Right atrium auricular region (tissue), 2 donors: ENCODE measurements at regions not wholly inside any gene's neighbourhood (a gene's known extent, or its start where the extent isn't known, plus 50 kb on each side); places are given as distances from the start of the nearest gene placed in this dataset.

Experiments used
- DNase-seq: peaks from one replicate; pipeline ENCODE4 v3.0.0-alpha.2; 2019; ENCODE audit warnings: low spot score
- H3K27ac ChIP-seq, 2 donors: fragments of 200-600 bp; sonication (generic); 1 replicate in 1 of 2; 2 replicates in 1 of 2; pipeline ENCODE4 v1.5.1; 2016 to 2019
- H3K27me3 ChIP-seq, 2 donors: fragments of 200-600 bp; sonication (generic); one replicate each; pipeline versions ENCODE4 v1.5.1 to v1.6.0; 2017 to 2019
- H3K36me3 ChIP-seq: fragments of 200-600 bp; sonication (generic); one replicate; pipeline ENCODE4 v1.5.1; 2016
- H3K4me1 ChIP-seq, 2 donors: fragments of 200-600 bp; sonication (generic); one replicate each; pipeline versions ENCODE4 v1.5.1 to v1.6.0; 2017 to 2019
- H3K4me3 ChIP-seq, 2 donors: fragments of 200-600 bp; sonication (generic); 1 replicate in 1 of 2; 2 replicates in 1 of 2; pipeline ENCODE4 v1.5.1; 2017 to 2019; ENCODE audit warnings: mild to moderate bottlenecking in 1 of 2, moderate library complexity in 1 of 2
- H3K9me3 ChIP-seq, 2 donors: fragments of 200-600 bp; sonication (generic); one replicate each; pipeline ENCODE4 v1.5.1; 2019
- TF ChIP-seq, protein P1 (sequence below), 2 donors: fragments of 200-600 bp; sonication (generic); IDR thresholded peaks; one replicate each; pipeline ENCODE4 v1.5.1; 2019; ENCODE audit warnings: antibody characterized with exemption in 2 of 2

DNA sequence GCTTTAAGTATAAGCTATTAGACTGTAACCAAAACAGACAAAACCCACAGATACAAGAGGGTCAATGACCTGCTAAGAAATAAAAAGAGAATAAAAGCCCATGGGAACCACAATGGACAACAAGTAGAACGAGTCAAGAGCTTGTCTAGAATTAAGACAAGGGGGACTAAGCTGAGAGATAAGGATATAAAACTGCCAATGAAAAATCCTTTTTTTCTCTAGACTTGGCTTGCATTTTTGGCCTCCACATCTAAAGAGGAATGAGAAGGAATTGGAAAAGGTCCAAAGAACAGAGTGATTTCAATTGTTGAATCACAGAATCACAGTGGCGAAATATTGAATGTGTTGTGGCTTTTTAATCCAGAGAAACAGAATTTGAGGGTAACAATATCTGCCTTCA, 135.7 kb downstream of the QDPR start:
- H3K9me3 ChIP-seq: no peaks in the 10 kb centered on the region
- H3K27me3 ChIP-seq: no peaks in the 10 kb centered on the region
- TF ChIP-seq, protein P1, sequence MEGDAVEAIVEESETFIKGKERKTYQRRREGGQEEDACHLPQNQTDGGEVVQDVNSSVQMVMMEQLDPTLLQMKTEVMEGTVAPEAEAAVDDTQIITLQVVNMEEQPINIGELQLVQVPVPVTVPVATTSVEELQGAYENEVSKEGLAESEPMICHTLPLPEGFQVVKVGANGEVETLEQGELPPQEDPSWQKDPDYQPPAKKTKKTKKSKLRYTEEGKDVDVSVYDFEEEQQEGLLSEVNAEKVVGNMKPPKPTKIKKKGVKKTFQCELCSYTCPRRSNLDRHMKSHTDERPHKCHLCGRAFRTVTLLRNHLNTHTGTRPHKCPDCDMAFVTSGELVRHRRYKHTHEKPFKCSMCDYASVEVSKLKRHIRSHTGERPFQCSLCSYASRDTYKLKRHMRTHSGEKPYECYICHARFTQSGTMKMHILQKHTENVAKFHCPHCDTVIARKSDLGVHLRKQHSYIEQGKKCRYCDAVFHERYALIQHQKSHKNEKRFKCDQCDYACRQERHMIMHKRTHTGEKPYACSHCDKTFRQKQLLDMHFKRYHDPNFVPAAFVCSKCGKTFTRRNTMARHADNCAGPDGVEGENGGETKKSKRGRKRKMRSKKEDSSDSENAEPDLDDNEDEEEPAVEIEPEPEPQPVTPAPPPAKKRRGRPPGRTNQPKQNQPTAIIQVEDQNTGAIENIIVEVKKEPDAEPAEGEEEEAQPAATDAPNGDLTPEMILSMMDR (IDR thresholded peaks at IDR 0.05): no peak
- no peaks in the 10 kb centered on the region for H3K36me3 ChIP-seq
- H3K4me1 ChIP-seq: peaks cover 0 to 7% of the 10 kb centered on the region in 2 donors
- no peak overlapping the region for H3K27ac ChIP-seq
- no peak for DNase-seq
- H3K4me3 ChIP-seq: no peak overlapping the region

- TF ChIP-seq, protein P1 (IDR thresholded peaks at IDR 0.05): no peak
- Histone ChIP-seq H3K4me3 (no peak overlapping the region), H3K9me3 (no peaks in the 10 kb centered on the region), H3K27ac (no peak overlapping the region), H3K36me3 (no peaks in the 10 kb centered on the region), H3K4me1 (peaks cover 0 to 7% of the 10 kb centered on the region in 2 donors), H3K27me3 (no peaks in the 10 kb centered on the region)
- DNase-seq: no peak
Observed at GRCh38 chr4:17373666-17374065, 138.2 kb downstream of the QDPR start.

GRCh38 chr4:17370818-17371217, 141.1 kb downstream of the QDPR start:
- Histone ChIP-seq H3K36me3 (no peaks in the 10 kb centered on the region), H3K9me3 (no peaks in the 10 kb centered on the region), H3K27ac (no peak overlapping the region), H3K4me1 (peaks cover 0 to 1% of the 10 kb centered on the region in 2 donors), H3K4me3 (no peak overlapping the region), H3K27me3 (no peaks in the 10 kb centered on the region)
- TF ChIP-seq, protein P1 (IDR thresholded peaks at IDR 0.05): no peak
- no peak for DNase-seq

- no peak overlapping the region for H3K27ac ChIP-seq
- no peak overlapping the region for H3K4me3 ChIP-seq
- TF ChIP-seq, protein P1 (IDR thresholded peaks at IDR 0.05): no peak
- DNase-seq: no peak
- no peaks in the 10 kb centered on the region for H3K9me3 ChIP-seq
- no peaks in the 10 kb centered on the region for H3K4me1 ChIP-seq
- no peaks in the 10 kb centered on the region for H3K36me3 ChIP-seq
- H3K27me3 ChIP-seq: no peaks in the 10 kb centered on the region
Observed at GRCh38 chr4:17368408-17368807, 143.5 kb downstream of the QDPR start.

- TF ChIP-seq, protein P1 (IDR thresholded peaks at IDR 0.05): no peak
- Histone ChIP-seq H3K4me3 (no peak overlapping the region), H3K27ac (no peak overlapping the region), H3K27me3 (no peaks in the 10 kb centered on the region), H3K9me3 (no peaks in the 10 kb centered on the region), H3K36me3 (no peaks in the 10 kb centered on the region), H3K4me1 (no peaks in the 10 kb centered on the region)
- no peak for DNase-seq
Observed at GRCh38 chr4:17367201-17367600, 144.7 kb downstream of the QDPR start.

DNA sequence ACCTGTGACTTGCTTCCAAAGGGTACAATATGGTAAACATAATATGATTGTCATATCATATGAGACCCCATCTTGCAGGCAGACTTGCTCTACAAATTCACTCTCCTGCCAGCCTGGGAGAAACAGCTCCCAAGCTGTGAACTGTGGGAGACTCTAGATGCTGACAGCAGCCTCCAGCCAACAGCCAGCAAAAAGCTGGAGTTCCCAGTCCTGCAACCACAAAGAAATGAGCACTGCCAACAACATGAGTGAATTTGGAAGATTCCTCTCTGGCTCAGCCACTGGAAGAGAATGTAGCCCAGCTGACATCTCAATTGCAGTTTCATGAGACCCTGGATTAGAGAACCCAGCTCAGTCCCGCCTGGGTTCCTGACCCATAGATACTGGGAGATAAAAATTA, 145.4 kb downstream of the QDPR start:
- no peaks in the 10 kb centered on the region for H3K36me3 ChIP-seq
- TF ChIP-seq, protein P1 (IDR thresholded peaks at IDR 0.05): no peak
- H3K27ac ChIP-seq: no peak overlapping the region
- H3K4me1 ChIP-seq: no peaks in the 10 kb centered on the region
- H3K9me3 ChIP-seq: no peaks in the 10 kb centered on the region
- H3K27me3 ChIP-seq: no peaks in the 10 kb centered on the region
- no peak for DNase-seq
- H3K4me3 ChIP-seq: no peak overlapping the region
